ENCODE measurements at regions not wholly inside any gene's neighbourhood (a gene's known extent, or its start where the extent isn't known, plus 50 kb on each side); places are given as distances from the start of the nearest gene placed in this dataset.

GRCh38 chr16:86241681-86242080 is 268.6 kb upstream of the FOXF1 start:
- no peak overlapping the region for H3K4me3 ChIP-seq (replicated peaks; ENCODE audit: low read depth, low read length)
- DNase-seq (ENCODE audit: extremely low read depth, low read depth): no peak
- TF ChIP-seq CTCF (IDR thresholded peaks at IDR 0.05; ENCODE audit: low read depth, low read length, missing control alignments): no peak

GRCh38 chr16:86242244-86243122 is 267.8 kb upstream of the FOXF1 start:
- no peak for TF ChIP-seq CTCF (IDR thresholded peaks at IDR 0.05; ENCODE audit: low read depth, low read length, missing control alignments)
- no peak for DNase-seq (ENCODE audit: extremely low read depth, low read depth)
- H3K4me3 ChIP-seq (replicated peaks; ENCODE audit: low read depth, low read length): no peak overlapping the region

- no peak for TF ChIP-seq CTCF (IDR thresholded peaks at IDR 0.05; ENCODE audit: low read depth, low read length, missing control alignments)
- no peak for DNase-seq (ENCODE audit: extremely low read depth, low read depth)
- H3K4me3 ChIP-seq (replicated peaks; ENCODE audit: low read depth, low read length): no peak overlapping the region
Measured at GRCh38 chr16:86243123-86243473, 267.2 kb upstream of the FOXF1 start.

GRCh38 chr16:86243571-86244154 is 266.7 kb upstream of the FOXF1 start:
- DNase-seq (ENCODE audit: extremely low read depth, low read depth): no peak
- TF ChIP-seq CTCF (IDR thresholded peaks at IDR 0.05; ENCODE audit: low read depth, low read length, missing control alignments): no peak
- H3K4me3 ChIP-seq (replicated peaks; ENCODE audit: low read depth, low read length): no peak overlapping the region

- H3K4me3 ChIP-seq (replicated peaks; ENCODE audit: low read depth, low read length): no peak overlapping the region
- no peak for TF ChIP-seq CTCF (IDR thresholded peaks at IDR 0.05; ENCODE audit: low read depth, low read length, missing control alignments)
- no peak for DNase-seq (ENCODE audit: extremely low read depth, low read depth)
Measured at GRCh38 chr16:86244158-86244557, 266.2 kb upstream of the FOXF1 start.

- DNase-seq (ENCODE audit: extremely low read depth, low read depth): no peak
- TF ChIP-seq CTCF (IDR thresholded peaks at IDR 0.05; ENCODE audit: low read depth, low read length, missing control alignments): no peak
Measured at GRCh38 chr16:86244936-86245335, 265.4 kb upstream of the FOXF1 start.

More at GRCh38 chr16:86244936-86245335, 265.4 kb upstream of the FOXF1 start:
- no peak overlapping the region for H3K4me3 ChIP-seq (replicated peaks; ENCODE audit: low read depth, low read length)
